ENCODE measurements at regions not wholly inside any gene's neighbourhood (a gene's known extent, or its start where the extent isn't known, plus 50 kb on each side); places are given as distances from the start of the nearest gene placed in this dataset.
"Not testable (repeated sequence)": the region's sequence is repeated elsewhere in the genome, so short reads cannot be mapped to it uniquely, and the experiment has no call there.

- DNase-seq (ENCODE audit: low read depth): peak; percentile 32
Measured at GRCh38 chrX:123788193-123788592, 55.3 kb upstream of the THOC2 start.

DNA sequence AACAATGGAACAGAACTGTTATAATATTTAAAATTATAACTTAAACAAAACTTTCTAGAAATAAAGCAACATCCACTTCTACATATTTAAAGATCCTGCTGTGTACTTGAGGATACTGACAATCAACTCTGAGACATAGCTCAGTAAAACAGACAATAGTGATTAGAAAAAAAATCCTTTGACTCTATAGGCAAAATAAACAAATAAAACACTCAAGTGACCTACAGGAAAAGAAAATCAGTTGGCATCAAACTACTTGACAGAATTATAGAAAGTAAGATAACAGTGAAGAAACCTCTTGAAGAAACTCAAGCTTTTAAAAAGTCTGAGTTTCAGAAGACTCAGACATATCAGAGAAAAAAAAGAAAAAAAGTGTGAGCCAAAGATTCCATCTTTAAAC lies 55.9 kb upstream of the THOC2 start:
- DNase-seq (ENCODE audit: low read depth): no peak

- DNase-seq (ENCODE audit: low read depth): peak; percentile 49
Measured at GRCh38 chrX:123797543-123798447, 62.1 kb upstream of the XIAP start.

GRCh38 chrX:123798706-123799430 lies 61.0 kb upstream of the XIAP start:
- DNase-seq (ENCODE audit: low read depth): not testable (repeated sequence)

DNA sequence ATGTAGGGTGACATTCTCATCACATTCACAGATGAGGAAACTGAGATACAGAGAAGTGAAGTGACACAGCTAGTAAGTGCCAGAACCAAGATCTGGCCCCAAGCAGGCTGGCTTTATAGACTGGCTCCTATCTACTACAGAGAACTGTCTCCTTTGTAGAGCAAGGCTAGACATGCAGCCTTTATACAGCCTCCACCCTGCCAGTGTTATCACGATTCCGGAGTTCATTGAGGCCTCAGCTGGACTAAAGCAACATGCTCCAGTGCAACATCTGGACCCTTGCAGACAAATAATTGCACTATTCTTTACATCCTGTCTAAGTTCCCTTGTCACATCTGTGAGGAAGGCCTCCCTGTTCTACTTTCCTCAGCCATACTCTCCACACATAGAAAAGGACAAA lies 58.0 kb upstream of the XIAP start:
- no peak for DNase-seq (ENCODE audit: low read depth)

- peak; percentile 92 for DNase-seq (ENCODE audit: low read depth)
Measured at GRCh38 chrX:123803331-123803983, 56.4 kb upstream of the XIAP start.

DNA sequence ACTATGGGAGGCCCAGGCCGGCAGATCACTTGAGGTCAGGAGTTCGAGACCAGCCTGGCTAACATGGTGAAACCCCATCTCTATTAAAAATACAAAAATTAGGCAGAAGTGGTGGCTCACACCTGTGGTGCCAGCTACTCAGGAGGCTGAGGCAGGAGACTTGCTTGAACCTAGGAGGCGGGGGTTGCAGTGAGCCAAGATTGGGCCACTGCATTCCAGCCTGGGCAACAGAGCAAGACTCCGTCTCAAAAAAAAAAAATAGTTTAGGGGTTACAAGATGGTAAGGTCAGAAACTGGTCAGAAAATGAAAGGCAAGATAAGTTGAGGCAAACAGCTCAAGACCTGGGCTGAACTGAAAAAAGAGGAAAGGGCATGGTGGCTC lies 55.9 kb upstream of the XIAP start:
- DNase-seq (ENCODE audit: low read depth): not testable (repeated sequence)

- DNase-seq (ENCODE audit: low read depth): no peak
Measured at GRCh38 chrX:123807835-123808416, 51.9 kb upstream of the XIAP start.

GRCh38 chrX:123809854-123810375 lies 49.9 kb upstream of the XIAP start:
- DNase-seq (ENCODE audit: low read depth): no peak

All from LHCN-M2 (cell line).